KMS-11 (cell line): ENCODE measurements at regions not wholly inside any gene's neighbourhood (a gene's known extent, or its start where the extent isn't known, plus 50 kb on each side); places are given as distances from the start of the nearest gene placed in this dataset.

ENCODE experiments used
- H2AFZ ChIP-seq: fragments of 200-600 bp; sonication (generic); 2 replicates; pipeline ENCODE4 v1.6.1; 2016; ENCODE audit warnings: antibody characterized with exemption, mixed run types, low read depth
- H3K27ac ChIP-seq: fragments of 200-600 bp; sonication (generic); 2 replicates; pipeline ENCODE4 v1.6.1; 2016; ENCODE audit warnings: mild to moderate bottlenecking, mixed run types
- H3K27me3 ChIP-seq: fragments of 200-600 bp; sonication (generic); 2 replicates; pipeline ENCODE4 v1.6.1; 2017; ENCODE audit warnings: mild to moderate bottlenecking, low read depth, mixed run types, moderate library complexity; ENCODE audit not compliant: insufficient read depth
- H3K36me3 ChIP-seq: fragments of 200-600 bp; sonication (generic); 2 replicates; pipeline ENCODE4 v1.6.1; 2017; ENCODE audit warnings: mild to moderate bottlenecking, mixed run types; ENCODE audit not compliant: insufficient read depth
- H3K4me1 ChIP-seq: fragments of 200-600 bp; sonication (generic); 2 replicates; pipeline ENCODE4 v1.6.1; 2016; ENCODE audit warnings: mild to moderate bottlenecking, low read depth, mixed run types; ENCODE audit not compliant: poor library complexity, severe bottlenecking
- H3K4me2 ChIP-seq: fragments of 200-600 bp; sonication (generic); 2 replicates; pipeline ENCODE4 v1.7.0; 2016; ENCODE audit warnings: mild to moderate bottlenecking, mixed run types
- H3K4me3 ChIP-seq: fragments of 200-600 bp; sonication (generic); IDR thresholded peaks from 2 replicates; pipeline ENCODE4 v1.6.1; 2017; ENCODE audit warnings: low read depth, low read length, mixed read lengths; ENCODE audit not compliant: insufficient read depth
- H3K79me2 ChIP-seq: fragments of 200-600 bp; sonication (generic); 2 replicates; pipeline ENCODE4 v1.6.1; 2016; ENCODE audit warnings: low read depth, mixed run types; ENCODE audit not compliant: insufficient read depth
- H3K9ac ChIP-seq: fragments of 200-600 bp; sonication (generic); 2 replicates; pipeline ENCODE4 v1.6.1; 2016; ENCODE audit warnings: mild to moderate bottlenecking, mixed run types
- H4K20me1 ChIP-seq: fragments of 200-600 bp; sonication (generic); 2 replicates; pipeline ENCODE4 v1.6.1; 2016; ENCODE audit warnings: mild to moderate bottlenecking, mixed run types; ENCODE audit not compliant: insufficient read depth
- CTCF ChIP-seq: fragments of 200-600 bp; sonication (generic); conservative IDR thresholded peaks from 2 replicates; pipeline ENCODE4 v1.6.1; 2017; ENCODE audit warnings: low read depth, mild to moderate bottlenecking, antibody characterized with exemption, low read length, moderate library complexity, mixed read lengths

GRCh38 chr2:180660207-180660606, 320.2 kb upstream of the UBE2E3 start:
- Histone ChIP-seq H3K4me2 (no peak overlapping the region), H3K4me1 (peaks cover 6% of the 10 kb centered on the region), H3K4me3 (no peak overlapping the region), H3K79me2 (no peaks in the 10 kb centered on the region), H3K36me3 (no peaks in the 10 kb centered on the region), H3K9ac (no peak overlapping the region), H3K27ac (no peak overlapping the region), H4K20me1 (no peaks in the 10 kb centered on the region), H3K27me3 (no peaks in the 10 kb centered on the region), H2AFZ (no peak overlapping the region)
- no peak for TF ChIP-seq CTCF

GRCh38 chr2:180657054-180657453, 323.4 kb upstream of the UBE2E3 start:
- no peak for TF ChIP-seq CTCF
- Histone ChIP-seq H3K9ac (no peak overlapping the region), H4K20me1 (no peaks in the 10 kb centered on the region), H3K4me1 (no peaks in the 10 kb centered on the region), H3K79me2 (no peaks in the 10 kb centered on the region), H3K36me3 (no peaks in the 10 kb centered on the region), H3K4me3 (no peak overlapping the region), H2AFZ (no peak overlapping the region), H3K4me2 (no peak overlapping the region), H3K27ac (no peak overlapping the region), H3K27me3 (no peaks in the 10 kb centered on the region)

GRCh38 chr2:180656455-180656847, 324.0 kb upstream of the UBE2E3 start:
- TF ChIP-seq CTCF: no peak
- H3K79me2 ChIP-seq: no peaks in the 10 kb centered on the region
- H4K20me1 ChIP-seq: no peaks in the 10 kb centered on the region
- no peak overlapping the region for H3K9ac ChIP-seq
- no peak overlapping the region for H3K4me3 ChIP-seq
- H2AFZ ChIP-seq: no peak overlapping the region
- no peaks in the 10 kb centered on the region for H3K27me3 ChIP-seq
- no peak overlapping the region for H3K4me2 ChIP-seq
- no peak overlapping the region for H3K27ac ChIP-seq
- no peaks in the 10 kb centered on the region for H3K4me1 ChIP-seq
- H3K36me3 ChIP-seq: no peaks in the 10 kb centered on the region

GRCh38 chr2:180655842-180656454, 324.5 kb upstream of the UBE2E3 start:
- no peaks in the 10 kb centered on the region for H4K20me1 ChIP-seq
- no peaks in the 10 kb centered on the region for H3K27me3 ChIP-seq
- TF ChIP-seq CTCF: no peak
- H3K27ac ChIP-seq: no peak overlapping the region
- H3K4me3 ChIP-seq: no peak overlapping the region
- no peaks in the 10 kb centered on the region for H3K79me2 ChIP-seq
- no peaks in the 10 kb centered on the region for H3K4me1 ChIP-seq
- H2AFZ ChIP-seq: no peak overlapping the region
- no peaks in the 10 kb centered on the region for H3K36me3 ChIP-seq
- H3K9ac ChIP-seq: no peak overlapping the region
- no peak overlapping the region for H3K4me2 ChIP-seq
